SH-SY5Y (cell line): ENCODE measurements at regions not wholly inside any gene's neighbourhood (a gene's known extent, or its start where the extent isn't known, plus 50 kb on each side); places are given as distances from the start of the nearest gene placed in this dataset.

Experiments
- GATA2 ChIP-seq: IDR thresholded peaks from 2 replicates; pipeline ENCODE4 v1.6.1; 2011; ENCODE audit warnings: mild to moderate bottlenecking, low read depth, low read length
- GATA3 ChIP-seq: IDR thresholded peaks from 2 replicates; pipeline ENCODE4 v1.6.1; 2011; ENCODE audit warnings: low read depth, mild to moderate bottlenecking, low read length, moderate library complexity

DNA sequence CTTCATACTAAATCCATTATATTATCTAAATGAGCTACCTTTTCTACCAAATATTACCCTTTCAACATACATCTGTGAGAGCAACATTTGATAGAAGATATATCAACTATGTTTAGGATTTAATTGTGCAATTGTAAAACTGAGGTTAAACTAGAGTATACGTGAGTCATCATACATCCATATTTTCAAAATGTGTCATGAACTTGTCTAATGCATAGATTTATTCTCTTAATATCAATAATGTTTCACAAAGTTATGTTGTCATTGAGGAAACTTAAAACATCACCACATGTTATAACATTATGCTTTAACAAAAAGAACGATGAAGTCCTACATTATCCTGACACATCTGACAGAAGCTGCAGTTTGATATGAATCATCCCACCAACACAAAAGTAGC lies 645.5 kb upstream of the NOVA1 start:
- TF ChIP-seq GATA2 = no peak
- TF ChIP-seq GATA3 = no peak
